GM21381 (cell line): ENCODE measurements at regions not wholly inside any gene's neighbourhood (a gene's known extent, or its start where the extent isn't known, plus 50 kb on each side); places are given as distances from the start of the nearest gene placed in this dataset.

Source experiments
- ATAC-seq: cut with Tn5 transposase; IDR thresholded peaks from one replicate; pipeline ENCODE4 v1.9.1; 2021; ENCODE audit warnings: mild to moderate bottlenecking, moderate library complexity; ENCODE audit not compliant: unreplicated experiment

DNA sequence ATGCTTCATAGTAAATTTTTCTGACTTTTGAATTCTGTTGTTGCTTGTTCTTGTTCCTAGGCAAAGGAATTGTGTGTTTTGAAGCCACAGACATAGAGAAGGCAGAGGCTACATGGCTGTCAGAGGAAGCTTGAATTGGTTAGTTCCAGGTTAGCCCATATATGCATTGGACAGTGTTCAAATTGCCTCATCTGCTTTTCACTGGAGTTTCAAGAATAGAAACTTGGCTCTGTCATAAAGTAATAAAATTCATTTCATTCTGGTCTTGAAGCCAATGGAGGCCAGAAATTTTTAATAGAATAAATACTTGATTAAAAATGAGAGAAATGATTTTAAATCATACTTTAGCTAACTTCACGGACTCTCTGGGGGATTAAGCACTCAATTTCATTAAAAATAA lies 178.0 kb downstream of the YIPF5 start:
- no peak for ATAC-seq

GRCh38 chr5:144002876-144003275 lies 167.6 kb downstream of the YIPF5 start:
- no peak for ATAC-seq

DNA sequence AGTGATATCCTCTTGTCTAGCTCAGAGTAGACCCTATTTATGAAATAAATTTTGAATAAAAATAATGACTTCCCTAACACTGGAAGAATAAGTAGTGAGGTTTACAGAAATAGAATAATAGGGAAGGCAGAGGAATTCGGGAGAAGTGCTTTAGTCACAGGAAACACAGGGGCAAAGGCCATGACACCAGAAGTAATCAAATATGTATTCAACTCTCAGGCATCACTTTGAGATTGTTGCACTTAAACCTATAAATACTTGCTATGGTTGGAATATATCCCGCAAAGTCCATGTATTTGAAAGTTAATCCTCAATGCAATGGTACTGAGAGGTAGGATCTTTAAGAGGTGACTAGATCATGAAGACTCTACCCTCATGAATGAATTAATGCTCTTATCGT lies 166.8 kb downstream of the YIPF5 start:
- ATAC-seq: no peak

- no peak for ATAC-seq
Observed at GRCh38 chr5:144004146-144004545, 166.3 kb downstream of the YIPF5 start.

- ATAC-seq: no peak
Observed at GRCh38 chr5:144004751-144005150, 165.7 kb downstream of the YIPF5 start.

DNA sequence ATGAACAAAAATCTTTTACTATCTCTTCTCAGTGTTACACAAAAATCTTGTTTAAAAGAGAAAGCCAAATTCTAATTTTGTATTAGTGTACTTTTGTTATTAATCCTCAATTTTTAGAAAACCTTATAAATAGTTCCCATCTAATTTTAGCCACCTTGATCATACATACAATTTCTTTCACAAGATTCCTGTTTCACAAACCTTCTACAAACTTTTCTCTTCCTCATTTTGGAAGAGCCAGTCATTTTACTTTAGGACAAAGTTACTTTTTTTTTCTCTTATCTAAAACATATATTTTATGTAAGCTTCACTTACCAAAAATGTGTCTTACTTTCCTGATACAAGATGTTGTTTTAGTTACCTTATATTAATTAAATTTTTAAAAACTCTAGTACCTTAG lies 161.3 kb downstream of the YIPF5 start:
- no peak for ATAC-seq

- no peak for ATAC-seq
Observed at GRCh38 chr5:144011388-144011787, 159.1 kb downstream of the YIPF5 start.

DNA sequence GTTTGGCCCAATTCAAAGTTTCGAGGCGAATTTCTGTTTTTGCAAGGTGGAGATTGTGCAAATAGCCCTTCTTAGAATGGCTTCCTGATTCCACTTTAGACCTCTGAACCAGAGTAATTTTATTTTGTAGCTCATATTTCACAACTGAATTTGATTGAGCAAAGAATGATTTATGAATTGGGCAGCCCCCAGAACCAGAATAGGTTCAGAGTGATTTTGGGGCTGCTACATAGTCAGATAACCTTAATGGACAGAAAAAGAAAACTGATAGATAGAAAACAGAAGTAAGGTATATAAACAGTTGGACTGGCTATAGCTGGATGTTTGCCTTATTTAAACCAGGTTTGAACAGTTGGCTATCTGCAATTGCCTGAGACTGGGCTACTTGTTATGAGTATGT lies 156.6 kb downstream of the YIPF5 start:
- no peak for ATAC-seq

GRCh38 chr5:144015961-144016360 lies 154.5 kb downstream of the YIPF5 start:
- ATAC-seq: no peak

- ATAC-seq: no peak
Observed at GRCh38 chr5:144017119-144017518, 153.3 kb downstream of the YIPF5 start.

DNA sequence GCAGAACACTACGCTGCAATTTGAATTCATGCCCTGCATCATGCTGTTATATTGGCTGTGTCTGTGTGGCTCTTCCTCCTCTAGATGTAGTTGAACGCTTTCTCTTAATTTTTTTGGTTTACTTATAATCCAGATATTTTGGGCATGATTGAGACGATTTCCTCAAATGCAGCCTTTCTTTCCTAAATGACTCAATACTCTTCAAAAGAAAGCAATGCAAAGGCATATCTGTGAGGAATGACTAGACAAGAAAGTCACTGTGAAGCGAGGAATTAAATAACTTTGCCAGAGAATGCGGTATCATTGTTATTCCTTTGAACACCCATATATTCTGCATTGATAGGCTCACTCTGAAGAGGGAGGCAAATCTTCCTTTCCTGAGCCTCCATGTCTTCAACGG lies 152.8 kb downstream of the YIPF5 start:
- no peak for ATAC-seq

- ATAC-seq: no peak
Observed at GRCh38 chr5:144024090-144024489, 146.4 kb downstream of the YIPF5 start.

DNA sequence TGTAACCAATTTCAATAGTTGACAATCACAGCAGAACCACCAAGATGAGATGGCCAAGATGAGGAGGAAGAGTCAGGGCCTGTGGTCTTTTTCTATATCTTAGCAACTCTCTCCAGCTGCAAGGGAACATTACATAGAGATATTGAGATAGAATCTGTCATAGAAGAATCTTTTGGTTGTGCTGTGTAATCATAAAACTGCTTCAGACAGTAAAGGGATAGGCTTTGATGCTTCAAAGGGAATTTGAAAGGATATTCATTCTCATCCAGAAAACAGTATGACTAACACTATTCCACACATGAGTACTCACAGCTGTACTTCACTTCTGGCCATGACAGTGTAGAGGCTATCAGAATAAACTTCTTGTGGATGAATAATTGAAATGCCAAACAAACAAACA lies 145.9 kb downstream of the YIPF5 start:
- no peak for ATAC-seq

- ATAC-seq: no peak
Observed at GRCh38 chr5:144026286-144026685, 144.2 kb downstream of the YIPF5 start.

DNA sequence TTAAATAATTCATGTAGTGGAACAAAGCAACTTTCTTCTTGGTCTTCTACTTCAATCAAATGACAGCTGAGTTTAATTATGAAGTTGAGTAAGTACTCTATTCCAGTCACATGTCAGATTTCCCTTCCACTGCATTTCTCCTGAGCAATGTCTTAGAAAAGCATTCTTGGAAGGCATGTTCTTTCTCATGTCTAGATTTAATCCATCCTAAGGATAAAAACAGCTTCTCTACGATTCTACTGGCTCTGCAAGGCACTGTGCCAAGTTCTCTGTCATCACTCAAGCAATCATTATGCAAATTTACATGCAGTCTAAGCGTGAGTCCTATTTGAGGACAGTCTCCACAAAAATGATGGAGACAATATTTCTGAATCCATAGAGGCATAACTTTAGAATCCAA lies 142.4 kb downstream of the YIPF5 start:
- no peak for ATAC-seq

DNA sequence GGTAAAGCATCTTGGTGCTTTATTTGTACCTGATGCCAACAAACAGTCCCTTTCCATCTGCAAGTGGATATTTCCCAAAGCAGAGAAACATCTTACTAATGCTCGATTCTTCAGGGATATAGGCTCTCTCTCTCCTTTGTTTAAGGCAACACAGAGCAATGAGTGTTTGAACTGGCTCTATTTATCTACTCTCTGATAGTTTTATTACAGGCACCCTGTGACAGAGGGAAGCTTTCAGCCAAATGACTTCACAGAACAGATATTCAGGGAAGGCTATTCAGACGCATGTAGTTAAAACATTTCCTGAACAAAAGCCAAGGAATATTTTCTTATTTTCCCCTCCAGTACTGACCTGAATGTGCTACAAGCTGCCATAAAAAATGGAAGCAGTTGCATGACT lies 141.8 kb downstream of the YIPF5 start:
- no peak for ATAC-seq

GRCh38 chr5:144030904-144031303 lies 139.6 kb downstream of the YIPF5 start:
- ATAC-seq: no peak

- no peak for ATAC-seq
Observed at GRCh38 chr5:144032375-144032774, 138.1 kb downstream of the YIPF5 start.

GRCh38 chr5:144033486-144033885 lies 137.0 kb downstream of the YIPF5 start:
- ATAC-seq: no peak

DNA sequence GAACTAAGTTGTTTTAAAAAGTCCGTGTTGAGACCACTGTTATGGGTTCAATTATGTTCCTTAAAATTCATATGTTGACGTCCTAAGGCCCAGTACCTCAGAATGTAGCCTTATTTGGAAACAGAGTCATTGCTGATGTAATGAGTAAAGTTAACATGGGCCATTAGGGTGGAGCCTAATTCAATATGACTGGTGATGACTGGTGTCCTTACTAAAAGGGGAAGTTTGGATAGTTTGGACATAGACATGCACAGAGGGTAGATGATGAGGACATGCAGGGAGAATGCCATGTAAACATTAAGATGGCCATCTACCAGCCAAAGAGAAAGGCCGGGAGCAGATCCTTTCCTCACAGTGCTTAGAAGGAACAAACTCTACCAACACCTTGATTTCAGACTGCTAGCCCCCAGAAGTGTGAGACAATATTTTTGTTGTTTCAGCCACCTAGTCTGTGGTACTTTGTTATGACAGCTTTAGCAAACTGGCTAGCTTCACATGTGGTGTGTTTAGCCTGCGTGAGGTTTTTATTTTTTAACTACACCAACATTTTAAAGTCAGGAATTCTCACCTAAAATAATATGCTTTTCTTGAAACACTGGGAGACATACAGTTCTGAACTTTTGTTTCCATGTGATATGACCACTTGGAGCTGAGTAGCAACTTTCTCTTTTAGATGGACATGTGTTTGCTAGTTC lies 135.3 kb downstream of the YIPF5 start:
- ATAC-seq: no peak

DNA sequence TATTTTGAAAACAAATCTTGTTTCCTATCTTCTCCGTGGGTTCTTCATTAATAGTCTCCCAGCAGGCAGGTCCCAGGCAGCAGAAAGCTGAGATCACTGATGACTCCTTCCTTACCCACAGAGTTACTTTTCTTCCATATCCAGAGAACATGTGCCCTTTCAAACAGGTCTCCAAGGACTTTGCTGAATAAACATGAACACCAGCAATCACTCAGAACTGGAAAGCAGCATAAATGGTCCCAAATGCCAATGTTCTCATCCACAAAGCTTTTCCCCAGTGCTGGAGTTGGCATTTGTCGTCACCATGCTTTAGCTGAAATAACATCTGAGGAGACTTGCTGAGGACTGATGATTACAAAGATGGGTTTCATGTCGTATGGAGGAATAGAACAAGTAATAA lies 134.0 kb downstream of the YIPF5 start:
- no peak for ATAC-seq

- no peak for ATAC-seq
Observed at GRCh38 chr5:144040615-144041305, 129.7 kb downstream of the YIPF5 start.

- no peak for ATAC-seq
Observed at GRCh38 chr5:144042156-144042555, 128.3 kb downstream of the YIPF5 start.
